T-helper 1 cell (primary cell): ENCODE measurements at regions not wholly inside any gene's neighbourhood (a gene's known extent, or its start where the extent isn't known, plus 50 kb on each side); places are given as distances from the start of the nearest gene placed in this dataset.
"Not testable (repeated sequence)": the region's sequence is repeated elsewhere in the genome, so short reads cannot be mapped to it uniquely, and the experiment has no call there.

Experiments
- DNase-seq, 5 donors: peaks; one replicate each; pipeline ENCODE4 v3.0.0-alpha.2; 2012 to 2020

- no peak for DNase-seq
Observed at GRCh38 chr16:76612497-76612896, 335.3 kb downstream of the CNTNAP4 start.

- DNase-seq, result no peak
Observed at GRCh38 chr16:76614269-76614668, 337.1 kb downstream of the CNTNAP4 start.

- no peak for DNase-seq
Observed at GRCh38 chr16:76622876-76623275, 345.7 kb downstream of the CNTNAP4 start.

GRCh38 chr16:76634847-76635697 lies 357.9 kb downstream of the CNTNAP4 start:
- no peak for DNase-seq

GRCh38 chr16:76639685-76640289 lies 362.6 kb downstream of the CNTNAP4 start:
- DNase-seq, result no peak

GRCh38 chr16:76650582-76650981 lies 373.4 kb downstream of the CNTNAP4 start:
- no peak for DNase-seq

GRCh38 chr16:76653390-76654026 lies 376.3 kb downstream of the CNTNAP4 start:
- DNase-seq, result peak in 1 of 5 donors; percentile 19

GRCh38 chr16:76654088-76654820 lies 377.1 kb downstream of the CNTNAP4 start:
- no peak for DNase-seq

- no peak for DNase-seq
Observed at GRCh38 chr16:76656994-76657393, 379.8 kb downstream of the CNTNAP4 start.

- DNase-seq, result no peak
Observed at GRCh38 chr16:76661691-76662235, 384.6 kb downstream of the CNTNAP4 start.

GRCh38 chr16:76665571-76666275 lies 388.5 kb downstream of the CNTNAP4 start:
- no peak for DNase-seq

- no peak for DNase-seq
Observed at GRCh38 chr16:76668207-76668725, 391.1 kb downstream of the CNTNAP4 start.

- DNase-seq, result no peak
Observed at GRCh38 chr16:76669288-76669687, 392.1 kb downstream of the CNTNAP4 start.

- no peak for DNase-seq
Observed at GRCh38 chr16:76670125-76670857, 393.1 kb downstream of the CNTNAP4 start.

GRCh38 chr16:76676356-76676755 lies 399.2 kb downstream of the CNTNAP4 start:
- no peak for DNase-seq

- no peak for DNase-seq
Observed at GRCh38 chr16:76681296-76681695, 404.1 kb downstream of the CNTNAP4 start.

- DNase-seq, result no peak
Observed at GRCh38 chr16:76683051-76683450, 405.9 kb downstream of the CNTNAP4 start.

- DNase-seq, result no peak
Observed at GRCh38 chr16:76696876-76697275, 419.7 kb downstream of the CNTNAP4 start.

- DNase-seq, result no peak
Observed at GRCh38 chr16:76705892-76706291, 428.7 kb downstream of the CNTNAP4 start.

GRCh38 chr16:76713191-76713590 lies 436.0 kb downstream of the CNTNAP4 start:
- no peak for DNase-seq

GRCh38 chr16:76716251-76716650 lies 439.1 kb downstream of the CNTNAP4 start:
- DNase-seq, result not testable (repeated sequence)
